Neural progenitor cell (in vitro differentiated cells): ENCODE measurements at regions not wholly inside any gene's neighbourhood (a gene's known extent, or its start where the extent isn't known, plus 50 kb on each side); places are given as distances from the start of the nearest gene placed in this dataset.

Source experiments
- DNase-seq: peaks from one replicate; pipeline ENCODE4 v3.0.0-alpha.2; 2016; ENCODE audit warnings: low spot score
- H2AFZ ChIP-seq: fragments of 200-600 bp; sonication (generic); replicated peaks from 2 replicates; pipeline ENCODE4 v1.6.1; 2016; ENCODE audit warnings: antibody characterized with exemption
- H3F3A ChIP-seq: fragments of 200-600 bp; sonication (generic); 2 replicates; pipeline ENCODE4 v1.6.1; 2016; ENCODE audit warnings: antibody characterized with exemption, low read depth
- H3K27ac ChIP-seq: fragments of 200-600 bp; sonication (generic); 2 replicates; pipeline ENCODE4 v1.5.1; 2016; ENCODE audit warnings: mild to moderate bottlenecking
- H3K27me3 ChIP-seq: fragments of 200-600 bp; sonication (generic); 2 replicates; pipeline ENCODE4 v1.6.1; 2016; ENCODE audit warnings: mild to moderate bottlenecking, moderate library complexity
- H3K36me3 ChIP-seq: fragments of 200-600 bp; sonication (generic); 2 replicates; pipeline ENCODE4 v1.5.1; 2016
- H3K4me1 ChIP-seq: fragments of 200-600 bp; sonication (generic); 2 replicates; pipeline ENCODE4 v1.6.1; 2016; ENCODE audit warnings: mixed run types
- H3K4me2 ChIP-seq: fragments of 200-600 bp; sonication (generic); 2 replicates; pipeline ENCODE4 v1.6.1; 2016
- H3K4me3 ChIP-seq: fragments of 200-600 bp; sonication (generic); 2 replicates; pipeline ENCODE4 v1.5.1; 2016
- H3K79me2 ChIP-seq: fragments of 200-600 bp; sonication (generic); 2 replicates; pipeline ENCODE4 v1.6.1; 2016; ENCODE audit warnings: low read depth
- H3K9ac ChIP-seq: fragments of 200-600 bp; sonication (generic); 2 replicates; pipeline ENCODE4 v1.6.1; 2016
- H3K9me3 ChIP-seq: fragments of 200-600 bp; sonication (generic); 2 replicates; pipeline ENCODE4 v1.5.1; 2016; ENCODE audit warnings: low read depth
- H4K20me1 ChIP-seq: fragments of 200-600 bp; sonication (generic); 2 replicates; pipeline ENCODE4 v1.6.1; 2016; ENCODE audit warnings: low read depth
- H3K27ac Mint-ChIP-seq: 3 replicates; pipeline ENCODE4 v1.8.0; 2021; ENCODE audit warnings: mixed read lengths
- H3K27me3 Mint-ChIP-seq: 2 replicates; pipeline ENCODE4 v1.8.0; 2022; ENCODE audit warnings: low read depth, mild to moderate bottlenecking, inconsistent platforms, moderate library complexity, mixed read lengths; ENCODE audit not compliant: insufficient read depth
- H3K36me3 Mint-ChIP-seq: 3 replicates; pipeline ENCODE4 v1.8.0; 2021; ENCODE audit warnings: mixed read lengths
- H3K4me1 Mint-ChIP-seq: 3 replicates; pipeline ENCODE4 v1.8.0; 2021; ENCODE audit warnings: mixed read lengths
- H3K4me3 Mint-ChIP-seq: 3 replicates; pipeline ENCODE4 v1.8.0; 2021; ENCODE audit warnings: mild to moderate bottlenecking, moderate library complexity, mixed read lengths
- H3K9me3 Mint-ChIP-seq: 3 replicates; pipeline ENCODE4 v1.8.0; 2020; ENCODE audit warnings: mixed read lengths
- CTCF ChIP-seq: fragments of 200-600 bp; sonication (generic); IDR thresholded peaks from 2 replicates; pipeline ENCODE4 v1.5.1; 2017; ENCODE audit warnings: antibody characterized with exemption, mild to moderate bottlenecking
- EZH2 ChIP-seq: fragments of 200-600 bp; sonication (generic); IDR thresholded peaks from 2 replicates; pipeline ENCODE4 v1.6.1; 2017; ENCODE audit warnings: antibody characterized with exemption, mild to moderate bottlenecking, moderate library complexity
- EZH2phosphoT487 ChIP-seq: fragments of 200-600 bp; sonication (generic); IDR thresholded peaks from 2 replicates; pipeline ENCODE4 v1.6.1; 2017; ENCODE audit warnings: antibody characterized with exemption

GRCh38 chr3:82957079-82957478 is 1195.6 kb upstream of the GBE1 start:
- DNase-seq, result no peak
- H3K4me3 ChIP-seq, result no peak overlapping the region
- no peak overlapping the region for H3K4me2 ChIP-seq
- Mint-ChIP-seq H3K36me3 (no peaks in the 10 kb centered on the region), H3K27ac (no peak overlapping the region), H3K9me3 (peaks cover 4% of the 10 kb centered on the region), H3K4me1 (no peaks in the 10 kb centered on the region), H3K27me3 (no peaks in the 10 kb centered on the region), H3K4me3 (no peak overlapping the region)
- no peaks in the 10 kb centered on the region for H3K4me1 ChIP-seq
- H3K27ac ChIP-seq, result no peak overlapping the region
- no peaks in the 10 kb centered on the region for H3K79me2 ChIP-seq
- no peaks in the 10 kb centered on the region for H3K9me3 ChIP-seq
- H3K36me3 ChIP-seq, result no peaks in the 10 kb centered on the region
- no peak overlapping the region for H2AFZ ChIP-seq
- H3K27me3 ChIP-seq, result no peaks in the 10 kb centered on the region
- TF ChIP-seq EZH2phosphoT487 (no peak), CTCF (no peak), EZH2 (no peak)
- H4K20me1 ChIP-seq, result no peaks in the 10 kb centered on the region
- no peaks in the 10 kb centered on the region for H3F3A ChIP-seq
- no peak overlapping the region for H3K9ac ChIP-seq

GRCh38 chr3:82954486-82954885 is 1193.0 kb upstream of the GBE1 start:
- H3K4me1 ChIP-seq, result no peaks in the 10 kb centered on the region
- H3K4me3 ChIP-seq, result no peak overlapping the region
- no peaks in the 10 kb centered on the region for H4K20me1 ChIP-seq
- H3K9ac ChIP-seq, result no peak overlapping the region
- H3K79me2 ChIP-seq, result no peaks in the 10 kb centered on the region
- no peaks in the 10 kb centered on the region for H3K4me1 Mint-ChIP-seq
- no peak overlapping the region for H3K4me2 ChIP-seq
- no peak overlapping the region for H3K27ac Mint-ChIP-seq
- no peaks in the 10 kb centered on the region for H3F3A ChIP-seq
- H3K27me3 ChIP-seq, result no peaks in the 10 kb centered on the region
- no peak overlapping the region for H2AFZ ChIP-seq
- H3K27me3 Mint-ChIP-seq, result no peaks in the 10 kb centered on the region
- no peaks in the 10 kb centered on the region for H3K36me3 Mint-ChIP-seq
- H3K36me3 ChIP-seq, result no peaks in the 10 kb centered on the region
- TF ChIP-seq EZH2 (no peak), CTCF (no peak), EZH2phosphoT487 (no peak)
- no peak overlapping the region for H3K4me3 Mint-ChIP-seq
- no peaks in the 10 kb centered on the region for H3K9me3 ChIP-seq
- H3K9me3 Mint-ChIP-seq, result peaks cover 4% of the 10 kb centered on the region
- no peak overlapping the region for H3K27ac ChIP-seq
- DNase-seq, result no peak

- H3K27ac Mint-ChIP-seq, result no peak overlapping the region
- Histone ChIP-seq H3K4me1 (no peaks in the 10 kb centered on the region), H2AFZ (no peak overlapping the region), H3K27ac (no peak overlapping the region), H3K9me3 (no peaks in the 10 kb centered on the region), H3K36me3 (no peaks in the 10 kb centered on the region), H3K4me2 (no peak overlapping the region), H3F3A (no peaks in the 10 kb centered on the region), H3K4me3 (no peak overlapping the region), H4K20me1 (no peaks in the 10 kb centered on the region), H3K79me2 (no peaks in the 10 kb centered on the region), H3K9ac (no peak overlapping the region), H3K27me3 (no peaks in the 10 kb centered on the region)
- peaks cover 13% of the 10 kb centered on the region for H3K9me3 Mint-ChIP-seq
- no peaks in the 10 kb centered on the region for H3K4me1 Mint-ChIP-seq
- no peak for DNase-seq
- TF ChIP-seq EZH2phosphoT487, result no peak
- H3K36me3 Mint-ChIP-seq, result no peaks in the 10 kb centered on the region
- no peak overlapping the region for H3K4me3 Mint-ChIP-seq
- no peaks in the 10 kb centered on the region for H3K27me3 Mint-ChIP-seq
Measured at GRCh38 chr3:82942041-82942440, 1180.6 kb upstream of the GBE1 start.

- H3K36me3 ChIP-seq, result peaks cover 3% of the 10 kb centered on the region
- no peaks in the 10 kb centered on the region for H3K79me2 ChIP-seq
- H3K4me3 Mint-ChIP-seq, result no peak overlapping the region
- H3K4me3 ChIP-seq, result no peak overlapping the region
- TF ChIP-seq CTCF, result no peak
- no peak for TF ChIP-seq EZH2phosphoT487
- TF ChIP-seq EZH2, result no peak
- H3K27me3 Mint-ChIP-seq, result no peaks in the 10 kb centered on the region
- no peak overlapping the region for H2AFZ ChIP-seq
- DNase-seq, result no peak
- H3K36me3 Mint-ChIP-seq, result no peaks in the 10 kb centered on the region
- H3K27ac ChIP-seq, result no peak overlapping the region
- no peaks in the 10 kb centered on the region for H3K27me3 ChIP-seq
- no peaks in the 10 kb centered on the region for H4K20me1 ChIP-seq
- peaks cover 13% of the 10 kb centered on the region for H3K9me3 Mint-ChIP-seq
- no peaks in the 10 kb centered on the region for H3K9me3 ChIP-seq
- H3K27ac Mint-ChIP-seq, result no peak overlapping the region
- no peaks in the 10 kb centered on the region for H3K4me1 Mint-ChIP-seq
- no peak overlapping the region for H3K4me2 ChIP-seq
- H3K9ac ChIP-seq, result no peak overlapping the region
- no peaks in the 10 kb centered on the region for H3F3A ChIP-seq
- no peaks in the 10 kb centered on the region for H3K4me1 ChIP-seq
Measured at GRCh38 chr3:82940124-82940523, 1178.7 kb upstream of the GBE1 start.
